Kidney (tissue), 13 donors: ENCODE measurements at regions not wholly inside any gene's neighbourhood (a gene's known extent, or its start where the extent isn't known, plus 50 kb on each side); places are given as distances from the start of the nearest gene placed in this dataset.

Source experiments
- DNase-seq, 5 donors: peaks; one replicate each; pipeline ENCODE4 v3.0.0-alpha.2; 2013 to 2020
- FAIRE-seq: peaks from 2 replicates; lab custom pipeline; 2012; peaks lifted over from hg19 to GRCh38; lab: Jason Lieb, UNC
- H3K27ac ChIP-seq, 2 donors: one replicate each; pipeline ENCODE4 v1.7.0; 2013; ENCODE audit warnings: low read depth in 2 of 2, low read length in 2 of 2, inconsistent platforms in 1 of 2
- H3K27me3 ChIP-seq: one replicate; pipeline ENCODE4 v1.7.1; 2013; ENCODE audit warnings: low read length, inconsistent platforms; ENCODE audit not compliant: control insufficient read depth, insufficient read depth
- H3K36me3 ChIP-seq, 3 donors: one replicate each; pipeline versions ENCODE4 v1.7.0 to v1.7.1; 2013; ENCODE audit warnings: low read length in 3 of 3, control low read depth in 1 of 3, inconsistent platforms in 1 of 3; ENCODE audit not compliant: insufficient read depth in 3 of 3, control insufficient read depth in 2 of 3
- H3K4me1 ChIP-seq, 3 donors: one replicate each; pipeline versions ENCODE4 v1.7.0 to v1.7.1; 2013; ENCODE audit warnings: low read length in 3 of 3, inconsistent platforms in 1 of 3, low read depth in 1 of 3; ENCODE audit not compliant: control insufficient read depth in 2 of 3, insufficient read depth in 2 of 3
- H3K4me3 ChIP-seq, 3 donors: one replicate each; pipeline versions ENCODE4 v1.7.0 to v1.8.1; 2013; ENCODE audit warnings: low read length in 3 of 3, control low read depth in 1 of 3, inconsistent platforms in 1 of 3
- H3K9ac ChIP-seq, 3 donors: one replicate each; pipeline versions ENCODE4 v1.7.0 to v1.7.1; 2013; ENCODE audit warnings: low read length in 3 of 3, control low read depth in 1 of 3, inconsistent platforms in 1 of 3
- H3K9me3 ChIP-seq, 3 donors: one replicate each; pipeline versions ENCODE4 v1.7.0 to v1.7.1; 2013; ENCODE audit warnings: low read length in 3 of 3, control low read depth in 1 of 3, inconsistent platforms in 1 of 3; ENCODE audit not compliant: control insufficient read depth in 2 of 3, insufficient read depth in 1 of 3
- intact Hi-C: fragments of 100-400 bp; cut with DNase I; formaldehyde crosslinking; loops from one replicate; pipeline ENCODE4 v1.11.1; 2022
- TF ChIP-seq, protein P1 (sequence below): IDR thresholded peaks from 3 replicates; pipeline ENCODE4 v1.5.1; 2012; ENCODE audit warnings: mild to moderate bottlenecking, moderate library complexity, borderline replicate concordance; ENCODE audit not compliant: insufficient read depth; ENCODE audit errors: extremely low read depth
- donor health status: control.
- donor health status: control.
- donor health status: control.
- donor health status: control.
- donor health status: control.
- donor health status: DM: yes; HTN: yes; CAD: no.
- donor health status: Normal renal cell carcinoma (clear cell type).

DNA sequence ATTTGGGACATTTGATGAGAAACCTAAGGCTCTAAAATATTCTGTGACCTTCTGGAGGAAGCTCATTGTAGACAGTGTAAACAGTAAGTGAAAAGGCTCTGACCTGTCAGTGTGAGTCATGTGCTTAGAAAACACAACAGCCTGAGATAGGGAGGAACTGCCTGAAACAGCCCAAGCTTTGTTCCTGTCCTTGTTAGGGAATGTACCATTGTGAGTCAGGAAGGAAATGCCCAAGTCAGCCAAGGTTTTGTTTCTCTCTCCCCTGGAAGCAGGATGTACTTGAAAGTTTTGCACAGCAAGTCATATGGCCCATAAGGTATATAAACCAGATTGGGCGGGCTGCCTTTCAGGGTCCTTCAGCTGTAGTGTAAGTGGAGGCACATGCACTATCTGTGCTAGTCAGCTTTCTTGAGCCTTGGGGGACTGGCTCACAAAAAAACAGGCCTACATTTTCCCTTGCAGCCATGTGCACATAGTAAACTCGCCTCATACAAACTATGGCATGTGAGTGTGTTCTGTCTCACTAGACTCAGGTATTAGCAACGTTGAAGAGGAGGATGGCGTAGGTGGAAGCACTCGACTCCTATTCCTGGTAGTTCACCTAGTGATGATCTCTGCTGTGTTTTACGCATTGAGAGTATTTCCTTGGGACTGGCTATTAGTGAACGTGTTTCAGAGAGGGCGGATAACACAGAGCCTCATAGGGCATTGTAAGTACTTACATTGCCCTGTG is 141.2 kb upstream of the KLHL1 start:
- Histone ChIP-seq H3K9ac (no peak overlapping the region), H3K27ac (no peak overlapping the region), H3K4me3 (no peak overlapping the region), H3K4me1 (no peaks in the 10 kb centered on the region), H3K9me3 (no peaks in the 10 kb centered on the region), H3K27me3 (no peaks in the 10 kb centered on the region), H3K36me3 (no peaks in the 10 kb centered on the region)
- intact Hi-C loops = no loop called here
- no peak for DNase-seq
- no peak for FAIRE-seq
- TF ChIP-seq, protein P1, sequence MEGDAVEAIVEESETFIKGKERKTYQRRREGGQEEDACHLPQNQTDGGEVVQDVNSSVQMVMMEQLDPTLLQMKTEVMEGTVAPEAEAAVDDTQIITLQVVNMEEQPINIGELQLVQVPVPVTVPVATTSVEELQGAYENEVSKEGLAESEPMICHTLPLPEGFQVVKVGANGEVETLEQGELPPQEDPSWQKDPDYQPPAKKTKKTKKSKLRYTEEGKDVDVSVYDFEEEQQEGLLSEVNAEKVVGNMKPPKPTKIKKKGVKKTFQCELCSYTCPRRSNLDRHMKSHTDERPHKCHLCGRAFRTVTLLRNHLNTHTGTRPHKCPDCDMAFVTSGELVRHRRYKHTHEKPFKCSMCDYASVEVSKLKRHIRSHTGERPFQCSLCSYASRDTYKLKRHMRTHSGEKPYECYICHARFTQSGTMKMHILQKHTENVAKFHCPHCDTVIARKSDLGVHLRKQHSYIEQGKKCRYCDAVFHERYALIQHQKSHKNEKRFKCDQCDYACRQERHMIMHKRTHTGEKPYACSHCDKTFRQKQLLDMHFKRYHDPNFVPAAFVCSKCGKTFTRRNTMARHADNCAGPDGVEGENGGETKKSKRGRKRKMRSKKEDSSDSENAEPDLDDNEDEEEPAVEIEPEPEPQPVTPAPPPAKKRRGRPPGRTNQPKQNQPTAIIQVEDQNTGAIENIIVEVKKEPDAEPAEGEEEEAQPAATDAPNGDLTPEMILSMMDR = no peak

DNA sequence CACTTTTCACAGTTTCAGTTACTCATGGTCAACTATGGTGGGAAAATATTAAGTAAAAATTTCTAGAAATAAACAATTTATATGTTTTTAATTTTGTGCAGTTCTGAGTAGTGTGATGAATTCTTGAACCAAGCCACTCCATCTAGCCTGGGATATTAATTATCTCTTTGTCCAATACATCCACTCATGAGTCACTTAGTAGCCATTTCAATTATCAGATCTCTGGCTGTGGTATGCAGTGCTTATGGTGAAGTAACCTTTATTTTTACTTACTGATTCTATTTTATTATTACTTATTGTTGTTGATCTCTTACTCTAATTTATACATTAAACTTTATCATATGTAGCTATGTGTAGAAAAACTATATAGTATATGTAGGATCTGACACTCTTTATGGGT is 128.9 kb upstream of the KLHL1 start:
- no peak overlapping the region for H3K27ac ChIP-seq
- FAIRE-seq = no peak
- intact Hi-C loops = no loop called here
- H3K9me3 ChIP-seq = no peaks in the 10 kb centered on the region
- DNase-seq = no peak
- H3K27me3 ChIP-seq = no peaks in the 10 kb centered on the region
- no peak overlapping the region for H3K9ac ChIP-seq
- TF ChIP-seq, protein P1 = no peak
- no peak overlapping the region for H3K4me3 ChIP-seq
- no peaks in the 10 kb centered on the region for H3K4me1 ChIP-seq
- H3K36me3 ChIP-seq = no peaks in the 10 kb centered on the region

DNA sequence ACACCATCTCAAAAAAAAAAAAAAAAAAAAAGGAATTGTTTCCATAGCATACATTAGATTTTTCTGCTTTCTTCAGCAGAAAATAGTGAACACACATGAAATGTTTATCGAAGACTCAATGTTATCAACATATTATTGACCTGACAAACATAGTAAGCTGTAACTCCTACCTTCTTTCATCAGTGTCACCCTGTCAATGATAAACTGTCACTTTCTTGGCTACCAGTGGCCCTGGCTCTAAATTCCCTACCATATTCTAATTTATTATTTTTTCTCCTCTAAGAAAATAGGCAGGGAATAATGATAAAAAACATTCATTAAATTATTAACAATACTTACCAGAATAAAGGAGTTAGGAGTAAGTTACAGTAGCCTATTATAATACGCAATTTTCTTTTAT is 127.3 kb upstream of the KLHL1 start:
- no peaks in the 10 kb centered on the region for H3K4me1 ChIP-seq
- DNase-seq = no peak
- TF ChIP-seq, protein P1 = no peak
- no peaks in the 10 kb centered on the region for H3K36me3 ChIP-seq
- H3K27ac ChIP-seq = no peak overlapping the region
- H3K27me3 ChIP-seq = no peaks in the 10 kb centered on the region
- intact Hi-C loops = no loop called here
- H3K9me3 ChIP-seq = no peaks in the 10 kb centered on the region
- no peak for FAIRE-seq
- no peak overlapping the region for H3K9ac ChIP-seq
- no peak overlapping the region for H3K4me3 ChIP-seq

DNA sequence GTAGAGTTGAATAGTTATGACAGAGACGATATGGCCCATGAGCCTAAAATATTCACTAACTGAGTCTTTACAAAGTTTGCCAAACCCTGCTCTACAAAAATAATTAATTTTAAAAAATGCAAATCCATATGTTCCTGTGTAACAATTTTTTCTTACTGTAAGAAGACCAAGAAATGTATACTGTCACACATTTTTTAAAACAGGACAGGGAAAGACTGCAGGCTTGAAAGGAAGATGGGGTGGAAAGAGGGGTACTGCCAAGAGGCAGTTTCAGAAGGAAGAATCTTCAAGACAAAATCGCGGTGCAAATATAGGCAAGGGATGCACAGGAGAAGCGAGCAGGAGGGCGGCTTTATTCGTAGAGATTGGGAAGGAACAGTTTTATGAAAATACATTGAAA is 115.7 kb upstream of the KLHL1 start:
- Histone ChIP-seq H3K4me3 (no peak overlapping the region), H3K9ac (no peak overlapping the region), H3K9me3 (no peaks in the 10 kb centered on the region), H3K4me1 (no peaks in the 10 kb centered on the region), H3K36me3 (no peaks in the 10 kb centered on the region), H3K27ac (no peak overlapping the region), H3K27me3 (no peaks in the 10 kb centered on the region)
- intact Hi-C loops = no loop called here
- TF ChIP-seq, protein P1 = no peak
- FAIRE-seq (no peak), DNase-seq (no peak)
